HG03460 (cell line): ENCODE measurements at regions not wholly inside any gene's neighbourhood (a gene's known extent, or its start where the extent isn't known, plus 50 kb on each side); places are given as distances from the start of the nearest gene placed in this dataset.
"Not testable (repeated sequence)": the region's sequence is repeated elsewhere in the genome, so short reads cannot be mapped to it uniquely, and the experiment has no call there.

Source experiments
- ATAC-seq: cut with Tn5 transposase; IDR thresholded peaks from one replicate; pipeline ENCODE4 v1.9.1; 2021; ENCODE audit not compliant: unreplicated experiment

DNA sequence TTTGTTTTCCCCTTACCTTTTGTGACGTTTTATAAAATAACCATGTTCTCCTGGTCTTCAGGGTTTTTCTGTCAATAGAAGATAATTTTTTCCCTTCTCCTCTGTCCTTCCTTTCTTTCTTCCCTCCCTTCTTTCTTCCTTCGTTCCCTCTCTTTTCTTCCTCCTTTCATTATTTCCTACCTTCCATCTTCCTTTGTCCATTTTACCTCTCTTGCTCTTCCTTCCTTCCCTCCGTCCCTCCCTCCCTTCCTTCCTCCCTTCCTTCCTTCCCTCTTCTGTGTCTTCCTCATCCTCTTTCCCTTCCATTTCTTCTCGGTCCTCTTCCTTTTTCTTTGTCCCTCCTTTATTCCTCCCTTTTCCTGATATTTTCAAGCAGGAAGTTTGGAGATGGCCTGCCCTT is 128.2 kb downstream of the TEX36 start:
- ATAC-seq, result no peak

DNA sequence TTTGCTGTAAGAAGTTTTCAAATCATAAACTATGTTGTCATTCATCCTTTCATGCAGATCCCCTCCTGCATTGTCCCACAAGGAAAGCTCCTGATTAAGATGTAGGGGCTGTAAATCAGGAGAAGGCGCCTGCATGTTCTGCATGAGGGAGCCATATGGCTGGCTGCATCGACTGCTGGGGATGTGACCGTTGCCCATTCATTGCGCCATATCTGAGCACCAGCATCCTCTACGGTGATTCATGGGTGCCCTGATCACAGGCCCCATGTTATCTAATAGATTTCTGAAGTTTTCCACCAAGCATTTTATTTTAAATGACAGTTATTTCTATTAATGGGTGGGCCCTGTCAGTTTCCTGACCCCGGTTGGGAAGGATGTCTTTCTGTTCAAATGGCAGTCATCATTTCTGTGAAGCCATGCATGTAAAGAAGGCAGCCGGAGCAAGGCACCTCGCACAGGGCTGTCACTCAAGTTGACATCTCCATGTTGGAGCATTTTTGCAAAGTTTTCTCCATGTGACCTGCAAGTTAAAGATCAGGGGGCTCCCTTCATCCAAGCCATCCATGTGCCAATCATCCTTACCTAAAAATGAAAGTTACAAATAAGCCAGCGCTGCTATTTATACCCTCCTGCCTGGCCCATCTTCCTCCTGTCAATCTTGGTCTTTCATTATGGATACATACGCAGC is 128.8 kb downstream of the TEX36 start:
- no peak for ATAC-seq

DNA sequence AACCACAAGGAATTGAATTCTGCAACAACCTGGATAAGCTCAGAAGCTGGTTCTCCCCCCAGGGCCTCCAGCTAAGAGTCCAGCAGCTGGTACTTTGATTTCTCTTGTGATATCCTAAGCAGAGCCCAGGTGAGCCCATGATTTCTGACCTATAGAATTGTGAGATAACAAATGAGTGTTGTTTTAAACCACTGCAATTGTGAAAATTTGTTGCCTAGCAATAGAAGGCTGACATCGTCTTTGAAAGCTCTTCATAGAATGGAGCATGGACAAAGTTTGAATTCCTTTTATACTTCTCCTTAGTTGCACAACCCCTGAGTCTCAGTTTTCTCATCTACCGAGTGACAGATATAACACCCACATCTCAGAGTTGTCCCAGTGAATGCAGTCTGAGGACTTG is 129.9 kb downstream of the TEX36 start:
- ATAC-seq, result no peak

DNA sequence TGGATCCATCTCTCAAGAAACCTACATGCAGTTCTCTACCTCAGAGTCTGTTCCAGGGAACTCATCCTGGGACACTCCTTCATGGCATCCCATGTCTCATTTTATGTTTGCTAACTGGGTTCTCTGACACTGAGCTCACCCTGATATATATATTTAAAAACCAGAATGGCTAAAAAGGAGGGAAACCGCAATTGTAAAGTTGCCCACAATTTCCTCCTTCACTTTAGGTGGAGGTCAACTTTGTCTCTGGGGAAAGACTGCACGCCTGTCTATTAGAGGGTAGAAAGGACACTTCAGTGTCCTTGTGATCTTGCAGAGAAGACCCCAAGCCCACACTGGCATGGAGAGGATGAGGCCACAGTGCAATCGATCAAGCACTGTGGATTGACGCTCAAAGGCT is 131.7 kb downstream of the TEX36 start:
- ATAC-seq, result no peak

DNA sequence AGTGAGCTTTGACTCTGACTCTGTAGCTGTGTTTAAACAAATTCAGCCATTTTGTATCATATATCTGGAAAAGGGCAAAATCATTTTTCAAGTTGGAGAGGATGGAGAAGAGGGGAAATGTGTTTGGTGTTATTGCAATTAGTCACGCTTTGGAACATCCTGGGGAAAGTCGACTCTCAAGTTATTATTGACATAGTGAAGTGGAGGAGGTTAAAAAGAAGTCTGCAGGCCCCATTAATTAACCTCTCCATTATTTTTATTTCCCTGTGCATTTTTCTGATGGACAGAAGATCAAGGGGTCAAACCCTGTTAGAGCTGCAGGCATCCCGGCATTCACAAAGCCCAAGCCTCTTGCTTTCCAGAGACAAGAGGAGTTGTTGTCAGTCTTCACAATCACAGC is 132.6 kb downstream of the TEX36 start:
- no peak for ATAC-seq

DNA sequence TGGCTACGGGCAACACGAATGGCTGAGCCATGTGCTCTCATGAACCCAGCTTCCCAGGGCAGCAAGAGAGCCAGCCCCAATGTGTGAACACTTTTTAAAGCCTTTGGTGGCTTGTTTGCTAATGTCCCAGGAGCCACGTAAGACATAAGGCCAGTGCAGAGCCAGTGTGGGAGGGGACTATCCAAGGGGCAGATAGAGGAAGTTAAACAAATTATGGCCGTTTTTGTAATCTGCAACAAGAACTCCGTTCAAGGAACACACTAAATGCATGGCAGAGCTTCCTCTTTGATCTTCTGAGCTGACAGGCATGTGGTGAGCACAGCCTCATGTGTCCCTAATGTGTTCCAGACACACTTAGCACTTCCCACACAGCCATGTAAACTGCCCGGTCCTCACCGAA is 133.3 kb downstream of the TEX36 start:
- no peak for ATAC-seq

DNA sequence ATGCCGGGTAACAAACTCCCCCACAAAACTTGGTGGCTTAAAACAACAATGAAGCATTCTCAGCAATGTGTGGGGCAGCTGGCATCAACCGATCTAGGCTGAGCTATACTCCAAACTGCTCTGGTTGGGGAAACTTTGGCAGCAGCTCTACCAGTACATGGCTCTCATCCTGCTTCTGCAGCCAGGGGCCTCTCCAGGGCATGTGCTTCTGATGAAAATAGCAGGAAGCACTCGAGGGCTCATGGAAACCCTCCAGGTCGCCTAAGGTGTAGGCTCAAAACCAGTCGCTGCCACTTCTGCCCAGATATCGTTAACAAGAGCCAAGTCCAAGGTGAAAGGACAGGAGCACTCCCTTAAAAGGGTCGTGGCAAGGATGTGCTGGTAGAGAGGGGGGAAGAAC is 134.1 kb downstream of the TEX36 start:
- ATAC-seq, result no peak

DNA sequence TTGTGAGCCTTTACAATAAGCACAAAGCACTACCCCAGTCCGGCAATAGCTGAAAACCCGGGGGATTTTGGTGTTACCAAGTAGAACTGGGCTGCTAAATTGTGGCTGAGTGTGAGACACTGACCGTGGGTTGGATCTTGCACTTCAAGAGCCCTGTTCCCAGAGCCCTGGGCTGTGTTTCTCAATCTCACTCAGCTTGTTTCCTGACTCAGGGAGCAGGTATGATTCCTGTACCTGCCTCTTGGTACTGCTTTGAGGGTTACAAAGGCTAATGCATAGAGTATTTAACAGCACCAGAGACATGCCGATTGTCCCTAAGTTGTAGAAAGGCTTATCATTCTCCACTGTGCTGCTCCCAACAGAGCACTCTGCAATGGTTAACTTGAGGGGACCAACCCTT is 134.6 kb downstream of the TEX36 start:
- ATAC-seq, result no peak

DNA sequence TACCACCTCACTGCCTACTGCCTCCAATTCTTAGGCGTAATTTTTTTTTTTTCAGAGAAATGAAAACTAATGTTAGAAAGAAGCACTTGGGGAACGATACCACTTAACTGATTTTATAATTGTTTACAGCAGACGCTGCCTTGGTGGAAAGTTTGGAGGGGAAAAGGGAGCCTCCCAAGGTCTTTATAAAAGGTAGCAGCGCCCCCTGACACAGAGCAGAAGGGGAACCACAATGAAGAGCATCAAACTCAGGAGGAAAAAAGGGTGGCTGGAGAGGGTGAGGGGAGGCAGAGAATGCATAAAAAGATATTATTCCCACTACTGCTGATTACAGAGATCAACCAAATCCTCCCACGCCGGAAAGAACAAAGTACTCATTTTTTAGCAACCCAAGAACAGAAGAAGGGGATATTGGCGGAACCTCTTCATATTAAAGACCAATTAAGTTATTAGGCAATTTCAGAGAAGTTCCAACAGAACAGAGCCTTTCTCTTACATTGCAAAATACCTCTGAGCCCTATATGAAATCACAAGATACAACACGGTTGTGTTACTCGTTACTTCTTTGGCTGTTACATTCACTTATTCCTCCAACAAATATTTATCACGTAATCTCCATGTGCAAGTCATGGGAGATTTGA is 135.8 kb downstream of the TEX36 start:
- ATAC-seq, result no peak

DNA sequence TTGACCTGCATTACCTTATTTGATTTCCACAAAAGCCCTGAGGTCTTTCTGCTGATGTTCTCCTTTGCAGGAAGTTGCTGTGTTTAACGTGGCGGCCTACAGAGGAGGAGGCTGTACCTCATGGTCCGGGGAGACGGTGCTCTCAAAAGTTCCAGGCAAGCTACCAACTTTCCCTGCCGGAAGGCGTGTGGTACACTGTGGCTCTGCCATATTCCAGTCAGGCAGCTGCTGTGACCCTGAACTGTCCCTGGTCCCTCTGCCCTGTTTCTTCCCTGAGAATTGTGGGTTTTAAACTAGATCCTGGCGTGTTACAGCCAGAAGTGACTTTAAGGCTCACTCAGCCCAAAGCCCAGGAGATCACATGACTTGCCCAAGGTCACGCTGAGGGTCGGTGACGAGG is 139.2 kb downstream of the TEX36 start:
- ATAC-seq, result no peak

DNA sequence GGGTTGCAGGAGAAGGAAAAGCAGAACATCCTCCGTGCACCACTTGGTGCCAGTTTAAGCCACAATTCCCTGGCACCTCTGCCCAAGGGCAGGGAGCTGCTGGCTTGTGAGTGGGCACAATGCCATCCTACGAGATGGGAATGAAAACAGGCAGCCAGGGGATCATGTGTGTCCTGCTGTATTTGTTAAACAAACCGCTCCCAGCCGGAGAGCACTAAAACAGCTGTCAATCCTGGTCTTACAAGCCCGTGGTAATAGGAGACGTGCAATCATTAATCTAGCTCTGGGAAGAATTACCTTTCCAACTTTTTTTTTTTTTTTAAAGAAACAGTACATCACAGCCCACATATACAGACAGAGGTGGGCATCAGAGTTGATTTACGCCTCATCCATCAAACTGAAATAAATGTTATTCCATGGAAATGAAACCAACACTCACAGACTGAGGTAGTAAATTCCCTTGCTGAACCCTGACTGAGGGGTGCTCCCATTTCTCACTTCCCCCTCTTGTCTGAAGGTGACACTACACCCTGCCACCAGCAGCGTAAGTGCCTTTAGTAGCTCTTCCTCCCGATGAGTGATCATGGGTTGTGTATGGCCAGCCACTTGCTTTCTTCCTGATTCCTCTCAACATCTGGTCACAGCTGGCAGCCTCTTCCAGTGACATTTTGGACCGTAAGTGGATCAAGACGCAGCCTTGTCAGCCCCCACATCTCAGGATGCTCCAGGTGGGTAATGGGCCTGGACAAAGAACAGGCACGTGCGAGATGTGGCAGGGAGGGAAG is 143.8 kb downstream of the TEX36 start:
- ATAC-seq, result no peak

DNA sequence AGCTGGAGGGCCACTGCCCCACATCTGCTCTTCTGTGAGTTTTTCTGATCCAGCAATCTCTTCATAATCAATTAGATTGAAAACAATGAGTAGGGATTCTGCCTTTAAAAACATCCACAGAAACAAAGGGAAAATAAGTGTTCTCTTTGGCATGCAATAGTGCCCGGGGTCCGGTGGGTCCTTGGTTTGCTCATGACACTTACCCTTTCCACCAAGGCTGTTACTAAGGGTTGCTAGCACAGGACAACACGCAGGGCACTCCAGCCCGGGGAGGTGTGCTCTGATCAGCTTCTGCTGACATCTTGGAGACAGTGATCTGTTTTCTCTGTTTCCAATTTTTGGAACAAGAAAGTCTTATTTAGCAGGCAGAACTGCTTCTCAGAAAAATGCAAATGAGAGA is 146.7 kb downstream of the TEX36 start:
- ATAC-seq, result no peak

DNA sequence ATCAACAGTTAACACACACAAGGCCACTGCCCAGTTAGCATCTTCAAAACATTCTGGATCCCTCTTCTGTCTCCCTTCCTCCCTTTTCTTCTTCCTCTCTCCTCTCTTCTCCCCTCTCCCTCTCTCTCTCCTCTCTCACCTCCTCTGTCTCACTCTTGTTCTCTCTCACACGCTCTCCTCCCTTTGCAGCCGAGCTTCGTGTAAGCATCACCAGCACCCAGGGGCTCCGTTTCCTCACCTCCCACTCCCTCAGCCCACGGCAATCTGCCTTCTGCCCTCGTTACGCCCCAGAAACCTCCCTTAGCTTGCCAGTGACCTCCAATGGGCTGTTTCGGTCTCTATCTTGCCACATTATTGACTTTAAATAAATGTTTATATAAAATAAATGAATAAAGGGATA is 147.4 kb downstream of the TEX36 start:
- ATAC-seq, result no peak

DNA sequence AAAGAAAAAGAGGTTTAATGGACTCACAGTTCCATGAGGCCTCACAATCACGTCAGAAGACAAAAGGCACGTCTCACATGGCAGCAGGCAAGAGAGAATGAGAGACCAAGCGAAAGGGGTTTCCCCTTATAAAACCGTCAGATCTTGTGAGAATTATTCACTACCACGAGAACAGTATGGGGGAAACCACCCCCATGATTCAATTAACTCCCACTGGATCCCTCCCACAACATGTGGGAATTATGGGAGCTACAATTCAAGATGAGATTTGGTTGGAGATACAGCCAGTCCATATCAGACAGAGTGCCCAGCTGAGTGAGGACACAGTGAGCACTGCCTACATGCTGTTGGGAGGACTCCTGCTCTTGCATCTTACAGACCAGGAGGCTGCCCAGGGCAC is 148.4 kb downstream of the TEX36 start:
- ATAC-seq, result no peak

DNA sequence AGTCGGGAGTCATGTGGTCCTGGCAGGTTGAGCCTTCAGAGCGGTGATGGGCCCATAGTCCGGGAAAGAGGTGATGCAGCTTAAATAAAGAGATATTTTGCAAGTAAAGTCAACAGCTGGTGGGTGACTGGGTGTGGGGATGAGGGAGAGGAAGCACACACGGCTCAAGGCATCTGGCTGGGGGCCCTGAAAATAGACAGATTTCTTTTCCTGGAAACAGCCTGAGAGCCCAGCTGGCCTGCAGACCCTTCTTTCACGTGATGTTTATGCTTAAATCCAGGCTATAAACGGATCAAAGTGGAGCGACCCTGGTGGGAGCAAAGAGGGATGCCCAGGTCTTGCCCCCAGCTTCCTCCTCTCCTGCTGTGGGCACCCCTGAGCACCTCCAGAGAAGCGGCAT is 149.1 kb downstream of the TEX36 start:
- ATAC-seq, result no peak

DNA sequence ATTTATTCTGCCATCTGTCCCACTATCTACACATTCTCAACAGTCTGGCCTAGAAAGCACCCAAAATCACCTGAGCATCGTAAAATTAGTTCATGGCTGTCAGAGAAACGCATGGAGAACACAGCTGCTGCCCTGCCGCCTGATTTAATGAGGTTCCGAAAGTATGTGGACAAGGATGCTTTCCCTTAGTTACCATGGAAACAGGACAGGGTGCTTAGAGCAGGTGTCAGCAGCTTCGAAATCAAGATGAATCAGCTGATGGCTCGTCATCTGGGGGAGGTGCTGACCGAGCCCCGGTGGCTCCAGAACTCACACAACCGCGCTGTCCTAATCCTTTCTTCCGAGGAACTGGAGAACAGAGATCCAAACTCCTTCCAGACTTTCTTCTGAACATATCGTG is 151.5 kb downstream of the TEX36 start:
- ATAC-seq, result no peak

DNA sequence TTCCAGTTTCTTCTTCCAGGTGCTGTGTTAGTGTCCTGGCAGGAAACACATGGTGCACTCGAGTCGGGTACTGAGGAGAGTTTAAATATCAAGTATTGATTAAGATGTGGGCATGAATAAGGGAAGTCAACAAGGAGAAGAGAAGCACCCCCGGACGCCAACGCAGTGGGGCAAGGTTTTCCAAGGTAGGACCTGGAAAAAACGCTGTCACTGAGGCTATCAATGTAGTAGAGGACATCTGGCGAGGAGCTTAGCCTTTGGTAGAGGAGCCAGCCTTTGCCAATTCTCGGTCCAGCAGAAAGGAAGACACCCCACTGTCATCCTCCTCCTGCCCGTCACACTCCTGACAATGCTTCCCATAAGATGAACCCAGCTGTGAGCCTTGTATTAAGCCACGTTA is 159.6 kb downstream of the TEX36 start:
- ATAC-seq, result no peak

DNA sequence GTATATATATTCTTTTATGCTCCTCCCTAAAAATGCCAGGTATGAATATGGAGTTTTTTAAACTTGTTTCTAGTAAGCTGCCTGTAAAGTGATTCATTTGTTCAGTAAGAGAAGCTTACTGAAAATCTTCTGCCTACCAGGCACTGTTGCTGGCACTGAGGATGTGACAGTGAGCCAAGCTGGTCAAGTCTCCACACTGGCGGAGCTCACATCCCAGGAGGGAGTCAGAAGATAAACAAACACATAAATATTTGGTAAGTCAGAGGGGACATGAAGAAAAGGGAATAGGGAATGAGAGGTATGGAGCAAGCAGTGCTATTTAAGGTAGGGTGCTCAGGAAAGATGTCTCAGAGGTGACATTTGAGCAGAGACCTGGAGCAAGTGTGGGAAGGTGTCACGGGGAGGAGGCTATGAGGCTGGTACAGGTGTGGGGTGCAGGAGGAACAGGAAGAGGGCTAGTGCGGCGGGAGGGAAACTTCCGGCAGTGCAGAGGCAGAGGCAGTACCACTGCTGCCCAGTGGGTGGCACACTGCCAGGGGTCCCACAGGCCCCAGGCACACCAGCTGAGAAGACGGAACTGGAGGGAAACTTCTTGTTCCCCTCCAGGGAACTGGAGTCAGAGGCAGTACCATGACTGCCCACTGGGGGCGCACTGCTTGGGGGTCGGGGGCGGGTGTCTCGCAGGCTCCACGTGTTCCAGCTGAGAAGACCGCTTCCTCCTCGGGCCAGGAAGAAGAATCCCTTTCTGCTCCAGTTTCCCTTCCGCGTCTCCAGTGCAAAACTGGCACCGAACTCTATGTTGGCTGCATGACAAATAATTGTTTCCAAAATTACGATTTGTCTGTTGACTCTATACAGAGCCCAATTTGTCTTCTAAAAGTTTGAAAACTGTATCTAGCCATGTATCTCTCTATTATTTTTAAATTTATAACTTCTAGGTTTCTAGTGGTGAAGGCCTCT is 161.0 kb downstream of the TEX36 start:
- peak; percentile 71 for ATAC-seq

DNA sequence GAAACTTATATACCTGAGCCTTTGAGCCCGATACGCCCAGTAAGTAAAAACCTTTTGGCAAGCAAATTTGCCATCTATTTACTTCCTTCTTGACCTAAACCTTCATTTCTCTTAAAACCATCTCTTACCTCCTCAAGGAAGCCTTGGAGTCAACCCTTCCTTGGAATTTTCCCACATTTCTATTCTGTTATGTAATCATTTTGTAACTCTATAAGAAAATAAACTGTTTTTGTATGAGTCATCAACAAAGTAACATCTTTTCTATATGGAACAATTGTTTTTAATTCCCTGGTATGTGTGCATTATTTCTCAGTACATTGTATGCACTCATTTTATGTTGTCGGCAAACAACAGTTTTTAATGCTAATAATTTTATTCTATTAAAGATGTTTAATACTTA is 162.0 kb downstream of the TEX36 start:
- no peak for ATAC-seq

DNA sequence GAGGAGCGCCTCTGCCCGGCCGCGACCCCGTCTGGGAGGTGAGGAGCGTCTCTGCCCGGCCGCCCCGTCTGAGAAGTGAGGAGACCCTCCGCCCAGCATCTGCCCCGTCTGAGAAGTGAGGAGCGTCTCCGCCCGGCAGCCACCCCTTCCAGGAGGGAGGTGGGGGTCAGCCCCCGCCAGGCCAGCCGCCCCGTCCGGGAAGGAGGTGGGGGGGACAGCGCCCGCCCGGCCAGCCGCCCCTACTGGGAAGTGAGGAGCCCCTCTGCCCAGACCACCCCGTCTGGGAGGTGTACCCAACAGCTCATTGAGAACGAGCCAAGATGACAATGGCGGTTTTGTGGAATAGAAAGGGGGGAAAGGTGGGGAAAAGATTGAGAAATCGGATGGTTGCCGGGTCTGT is 164.6 kb downstream of the TEX36 start:
- ATAC-seq, result not testable (repeated sequence)

DNA sequence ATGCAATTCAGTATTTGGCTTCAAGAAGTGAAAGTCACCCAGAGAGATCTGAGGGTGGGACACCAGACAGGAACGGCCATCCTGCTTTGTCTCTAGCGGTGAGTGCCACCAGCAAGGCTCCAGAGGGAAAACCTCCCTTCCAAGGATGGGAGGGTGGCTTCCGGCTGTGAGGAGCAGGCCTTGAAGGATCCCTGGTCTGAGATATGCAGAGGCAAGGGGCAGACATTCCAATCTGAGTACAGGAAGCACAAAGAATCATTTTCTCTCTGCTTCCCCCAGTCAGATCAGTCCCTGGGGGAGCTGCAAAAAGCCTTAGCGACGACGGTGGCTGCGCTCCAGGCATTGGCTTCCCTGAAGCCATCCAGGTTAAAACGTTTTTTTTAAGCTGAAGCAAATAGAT is 167.4 kb downstream of the TEX36 start:
- ATAC-seq, result no peak
